SIG-M5 treated with dmso at 0.1 percent for 504 hours (cell line): ENCODE measurements at regions not wholly inside any gene's neighbourhood (a gene's known extent, or its start where the extent isn't known, plus 50 kb on each side); places are given as distances from the start of the nearest gene placed in this dataset.
A peak's percentile ranks its signal among the peaks of the same experiment; 100 is the strongest.

Experiments
- DNase-seq: peaks from one replicate; lab custom pipeline; 2025; ENCODE audit not compliant: unreplicated experiment; lab: John Stamatoyannopoulos, UW

GRCh38 chr9:103755441-103755840, 338.7 kb upstream of the SMC2 start:
- no peak for DNase-seq

DNA sequence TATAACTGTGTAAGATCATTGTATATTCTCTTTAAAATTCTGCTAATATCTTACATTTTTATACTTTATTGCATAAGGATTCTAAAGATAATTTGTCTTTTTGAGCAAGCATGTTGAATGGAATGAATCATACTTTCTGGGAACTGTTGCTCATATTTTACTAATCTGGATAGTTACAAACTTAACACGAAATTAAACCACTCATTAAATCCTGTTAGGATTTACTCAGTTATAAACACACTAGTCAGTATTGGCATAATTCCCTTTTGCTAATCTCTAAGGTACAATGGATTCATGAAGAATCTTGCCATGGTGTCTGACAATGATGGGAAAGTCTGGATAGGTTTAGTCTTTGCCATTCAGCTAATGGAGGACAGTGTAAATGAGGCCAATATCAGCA, 338.1 kb upstream of the SMC2 start:
- no peak for DNase-seq

- no peak for DNase-seq
Measured at GRCh38 chr9:103757062-103757461, 337.0 kb upstream of the SMC2 start.

DNA sequence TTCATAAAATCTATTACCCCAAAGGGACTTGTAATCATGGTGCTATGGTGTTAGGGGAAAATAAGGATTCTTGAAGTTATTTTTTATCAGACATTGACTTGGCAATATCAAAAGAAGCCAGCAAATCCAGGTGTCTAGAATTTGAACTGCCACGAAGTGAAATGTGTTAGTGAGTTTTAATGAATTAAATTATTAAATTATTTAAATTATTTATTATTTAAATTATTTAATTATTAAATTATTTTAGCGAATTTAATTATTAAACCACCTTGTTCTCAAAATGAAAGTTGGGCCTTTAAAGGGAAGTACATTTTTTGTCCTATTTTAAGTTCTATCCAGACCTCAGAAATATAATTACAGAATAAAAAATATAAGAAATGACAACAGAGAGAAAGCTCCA, 332.6 kb upstream of the SMC2 start:
- DNase-seq = no peak

GRCh38 chr9:103789686-103790085, 304.4 kb upstream of the SMC2 start:
- DNase-seq = peak; percentile 13

- no peak for DNase-seq
Measured at GRCh38 chr9:103798620-103799019, 295.5 kb upstream of the SMC2 start.

GRCh38 chr9:103799959-103800358, 294.1 kb upstream of the SMC2 start:
- no peak for DNase-seq

GRCh38 chr9:103802068-103802467, 292.0 kb upstream of the SMC2 start:
- DNase-seq = no peak

DNA sequence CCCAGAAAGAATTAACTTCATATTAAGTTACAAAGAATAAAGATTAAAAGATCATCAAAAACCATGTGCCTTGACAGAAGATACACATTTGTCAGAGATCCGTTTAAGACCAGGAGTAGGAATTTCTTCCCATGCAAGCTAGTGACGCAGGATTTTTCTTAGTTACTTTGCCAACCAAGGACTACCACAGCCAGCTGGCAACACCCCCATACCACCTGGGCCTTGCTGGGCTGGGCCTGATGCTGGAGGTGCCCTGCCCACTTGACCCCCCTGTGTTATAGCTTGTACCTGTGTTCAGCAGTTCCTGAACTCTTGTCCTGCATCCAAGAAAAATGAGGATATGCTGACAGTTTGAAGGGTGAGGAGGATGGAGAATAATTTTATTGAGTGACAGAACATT, 290.9 kb upstream of the SMC2 start:
- no peak for DNase-seq

- no peak for DNase-seq
Measured at GRCh38 chr9:103804077-103804735, 289.9 kb upstream of the SMC2 start.

DNA sequence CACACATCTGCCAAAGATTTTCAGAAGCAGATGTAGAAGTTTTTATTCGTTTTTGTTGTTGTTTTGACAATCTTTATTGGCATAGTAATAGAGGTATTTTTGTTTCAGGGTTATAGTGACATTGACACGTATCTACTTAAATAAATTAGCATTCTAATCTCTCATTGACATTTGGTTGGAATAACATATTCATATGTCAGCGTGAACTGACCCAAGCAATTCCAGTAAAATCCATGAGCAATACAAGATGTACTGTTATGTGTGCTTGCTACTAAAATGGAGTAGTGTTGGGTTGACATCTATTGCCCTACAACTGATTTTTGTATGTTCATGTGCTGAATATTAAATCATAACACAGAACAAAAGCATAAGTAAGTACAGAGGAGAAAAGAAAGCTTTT, 284.4 kb upstream of the SMC2 start:
- DNase-seq = no peak

GRCh38 chr9:103811462-103811861, 282.6 kb upstream of the SMC2 start:
- DNase-seq = no peak

- no peak for DNase-seq
Measured at GRCh38 chr9:103816146-103816545, 278.0 kb upstream of the SMC2 start.

GRCh38 chr9:103819936-103820335, 274.2 kb upstream of the SMC2 start:
- no peak for DNase-seq

GRCh38 chr9:103821115-103821514, 273.0 kb upstream of the SMC2 start:
- DNase-seq = no peak

GRCh38 chr9:103837940-103838339, 256.2 kb upstream of the SMC2 start:
- no peak for DNase-seq

DNA sequence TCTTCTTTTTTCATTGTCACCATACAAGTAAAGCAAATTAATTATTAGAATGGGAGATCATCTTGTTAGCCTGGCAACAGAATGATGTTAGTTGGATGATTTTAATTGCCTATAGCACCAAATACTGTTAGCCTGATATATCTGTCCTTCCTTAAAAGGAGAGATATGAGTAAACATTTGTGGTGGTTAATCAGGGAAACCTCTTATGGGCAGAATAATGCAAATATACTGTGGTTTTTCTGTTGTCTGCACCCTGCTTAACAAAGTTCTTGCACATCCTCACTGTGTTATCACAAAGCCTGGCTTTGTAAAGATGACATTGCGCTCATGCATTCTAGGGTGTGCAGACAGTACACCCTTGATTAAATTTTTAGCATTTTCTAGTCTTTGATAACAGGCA, 254.9 kb upstream of the SMC2 start:
- DNase-seq = no peak

DNA sequence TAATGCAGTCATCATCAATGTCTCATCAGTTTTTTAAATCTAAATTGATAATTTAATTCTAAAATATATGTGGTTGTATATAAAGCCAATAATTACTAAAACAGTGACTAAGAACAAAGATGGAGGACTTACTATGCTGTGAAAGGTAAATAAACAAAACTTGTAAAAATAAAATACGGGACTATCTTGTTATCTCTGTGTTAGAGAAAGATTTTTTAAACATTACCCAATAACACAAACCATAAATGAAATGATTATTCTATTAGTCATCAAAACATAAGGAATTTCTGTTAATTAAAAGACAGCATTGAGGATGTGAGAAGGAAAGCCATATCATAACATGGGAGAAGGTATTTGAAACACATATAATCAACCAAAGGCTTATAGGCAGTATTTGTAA, 226.2 kb upstream of the SMC2 start:
- DNase-seq = no peak

DNA sequence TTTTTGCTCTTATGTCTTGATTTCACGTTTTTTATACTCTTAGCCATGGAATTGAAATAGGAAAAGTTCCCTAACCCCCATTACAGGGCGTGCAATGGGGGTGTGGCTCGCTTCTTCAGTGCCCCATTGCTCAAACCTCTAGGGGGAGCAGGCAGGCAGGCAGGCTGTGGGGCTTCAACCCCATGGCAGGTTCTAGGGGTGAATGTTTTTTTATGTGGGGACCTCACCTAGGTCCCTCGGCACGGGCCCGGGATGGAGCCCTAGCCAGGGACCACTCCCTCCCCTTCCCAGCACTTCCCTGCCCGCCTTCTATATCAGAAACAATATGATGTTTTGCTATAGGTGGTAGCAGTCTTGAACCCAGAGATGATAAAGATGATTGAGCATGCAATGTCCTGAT, 221.3 kb upstream of the SMC2 start:
- no peak for DNase-seq

DNA sequence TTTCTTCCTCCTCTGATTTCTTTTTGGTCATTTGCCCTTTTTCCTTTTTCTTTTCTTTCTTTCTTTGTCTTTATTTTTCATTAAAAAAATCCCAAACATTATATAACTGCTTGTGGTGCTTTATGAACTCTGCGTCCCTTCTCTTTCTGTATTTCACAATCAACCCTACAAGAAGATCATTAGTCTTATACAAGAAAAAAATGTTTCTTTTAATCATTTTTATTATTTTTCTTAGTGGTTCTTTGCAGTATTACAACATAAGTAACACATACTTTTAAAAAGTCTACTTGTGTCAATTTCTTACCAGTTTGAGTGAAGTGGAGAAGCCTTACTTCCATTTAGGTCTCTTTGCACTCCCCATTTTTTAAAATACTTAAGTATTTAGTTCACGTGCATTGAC, 212.7 kb upstream of the SMC2 start:
- no peak for DNase-seq

GRCh38 chr9:103889989-103890388, 204.1 kb upstream of the SMC2 start:
- DNase-seq = no peak

- DNase-seq = no peak
Measured at GRCh38 chr9:103894184-103894583, 199.9 kb upstream of the SMC2 start.

GRCh38 chr9:103898550-103898949, 195.6 kb upstream of the SMC2 start:
- DNase-seq = no peak

GRCh38 chr9:103899866-103900265, 194.2 kb upstream of the SMC2 start:
- DNase-seq = no peak
